ENCODE measurements at regions not wholly inside any gene's neighbourhood (a gene's known extent, or its start where the extent isn't known, plus 50 kb on each side); places are given as distances from the start of the nearest gene placed in this dataset.

GRCh38 chr10:30241422-30242110 is 107.5 kb downstream of the MTPAP start:
- Histone ChIP-seq H3K4me3 (ENCODE audit: low read length) (no peak overlapping the region), H3K79me2 (replicated peaks; ENCODE audit: insufficient read depth, low read length) (no peaks in the 10 kb centered on the region), H3K27ac (ENCODE audit: low read length) (no peak overlapping the region), H3K4me2 (ENCODE audit: low read length) (no peak overlapping the region), H3K27me3 (ENCODE audit: insufficient read depth, low read depth, low read length) (no peaks in the 10 kb centered on the region), H4K20me1 (ENCODE audit: insufficient read depth) (no peaks in the 10 kb centered on the region), H3K9me2 (ENCODE audit: insufficient read depth, low read length) (no peaks in the 10 kb centered on the region), H3K9ac (ENCODE audit: low read length) (no peak overlapping the region), H3F3A (ENCODE audit: insufficient read depth, low read length, poor library complexity, severe bottlenecking) (no peaks in the 10 kb centered on the region), H3K36me3 (ENCODE audit: insufficient read depth, low read length) (no peaks in the 10 kb centered on the region), H2AFZ (ENCODE audit: low read depth, low read length) (no peak overlapping the region), H3K9me3 (ENCODE audit: low read length) (no peaks in the 10 kb centered on the region)
- TF ChIP-seq TAF1 (IDR thresholded peaks at IDR 0.05; ENCODE audit: low read depth) (no peak), POLR2AphosphoS5 (IDR thresholded peaks at IDR 0.05) (no peak), REST (IDR thresholded peaks at IDR 0.05; ENCODE audit: borderline replicate concordance) (no peak), MXI1 (conservative IDR thresholded peaks at IDR 0.05; ENCODE audit: poor library complexity, severe bottlenecking) (no peak), RAD21 (conservative IDR thresholded peaks at IDR 0.05) (no peak), EZH2 (IDR thresholded peaks at IDR 0.05; ENCODE audit: borderline replicate concordance, insufficient read depth, low read length, poor library complexity, severe bottlenecking) (no peak), EP300 (conservative IDR thresholded peaks at IDR 0.05; ENCODE audit: poor library complexity, severe bottlenecking) (no peak), SMC3 (conservative IDR thresholded peaks at IDR 0.05; ENCODE audit: poor library complexity) (no peak)
- TF ChIP-seq, protein P1, sequence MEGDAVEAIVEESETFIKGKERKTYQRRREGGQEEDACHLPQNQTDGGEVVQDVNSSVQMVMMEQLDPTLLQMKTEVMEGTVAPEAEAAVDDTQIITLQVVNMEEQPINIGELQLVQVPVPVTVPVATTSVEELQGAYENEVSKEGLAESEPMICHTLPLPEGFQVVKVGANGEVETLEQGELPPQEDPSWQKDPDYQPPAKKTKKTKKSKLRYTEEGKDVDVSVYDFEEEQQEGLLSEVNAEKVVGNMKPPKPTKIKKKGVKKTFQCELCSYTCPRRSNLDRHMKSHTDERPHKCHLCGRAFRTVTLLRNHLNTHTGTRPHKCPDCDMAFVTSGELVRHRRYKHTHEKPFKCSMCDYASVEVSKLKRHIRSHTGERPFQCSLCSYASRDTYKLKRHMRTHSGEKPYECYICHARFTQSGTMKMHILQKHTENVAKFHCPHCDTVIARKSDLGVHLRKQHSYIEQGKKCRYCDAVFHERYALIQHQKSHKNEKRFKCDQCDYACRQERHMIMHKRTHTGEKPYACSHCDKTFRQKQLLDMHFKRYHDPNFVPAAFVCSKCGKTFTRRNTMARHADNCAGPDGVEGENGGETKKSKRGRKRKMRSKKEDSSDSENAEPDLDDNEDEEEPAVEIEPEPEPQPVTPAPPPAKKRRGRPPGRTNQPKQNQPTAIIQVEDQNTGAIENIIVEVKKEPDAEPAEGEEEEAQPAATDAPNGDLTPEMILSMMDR (IDR thresholded peaks at IDR 0.05; ENCODE audit: poor library complexity, severe bottlenecking) = no peak

DNA sequence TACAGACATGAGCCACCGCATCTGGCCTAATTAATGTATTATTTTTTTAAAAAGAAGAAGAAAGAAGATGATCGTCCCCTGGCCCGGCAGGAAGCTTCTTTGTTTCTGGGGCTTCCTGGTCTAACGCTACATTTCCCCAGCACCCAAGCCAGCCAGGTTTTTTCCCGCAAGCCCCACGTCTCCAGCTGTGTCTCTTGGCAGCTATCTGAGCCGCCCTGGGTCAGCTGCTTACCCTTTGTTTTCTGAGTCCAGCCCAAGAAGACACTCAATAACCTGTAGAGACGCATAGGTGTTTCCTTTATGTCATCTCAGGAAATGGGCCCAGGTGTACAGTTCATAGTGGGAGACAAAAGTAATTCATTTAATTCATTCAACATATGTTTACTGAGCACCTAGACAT is 110.2 kb downstream of the MTPAP start:
- TF ChIP-seq POLR2AphosphoS5 (IDR thresholded peaks at IDR 0.05) = no peak
- TF ChIP-seq, protein P1 (IDR thresholded peaks at IDR 0.05; ENCODE audit: poor library complexity, severe bottlenecking) = no peak
- no peak for TF ChIP-seq RAD21 (conservative IDR thresholded peaks at IDR 0.05)
- TF ChIP-seq REST (IDR thresholded peaks at IDR 0.05; ENCODE audit: borderline replicate concordance) = no peak
- TF ChIP-seq TAF1 (IDR thresholded peaks at IDR 0.05; ENCODE audit: low read depth) = no peak
- no peak for TF ChIP-seq SMC3 (conservative IDR thresholded peaks at IDR 0.05; ENCODE audit: poor library complexity)
- TF ChIP-seq EP300 (conservative IDR thresholded peaks at IDR 0.05; ENCODE audit: poor library complexity, severe bottlenecking) = no peak
- TF ChIP-seq MXI1 (conservative IDR thresholded peaks at IDR 0.05; ENCODE audit: poor library complexity, severe bottlenecking) = no peak
- TF ChIP-seq EZH2 (IDR thresholded peaks at IDR 0.05; ENCODE audit: borderline replicate concordance, insufficient read depth, low read length, poor library complexity, severe bottlenecking) = no peak
- Histone ChIP-seq H3K4me3 (ENCODE audit: low read length) (no peak overlapping the region), H3K79me2 (replicated peaks; ENCODE audit: insufficient read depth, low read length) (no peaks in the 10 kb centered on the region), H3K9me2 (ENCODE audit: insufficient read depth, low read length) (no peaks in the 10 kb centered on the region), H2AFZ (ENCODE audit: low read depth, low read length) (no peak overlapping the region), H3K4me2 (ENCODE audit: low read length) (no peak overlapping the region), H3K9ac (ENCODE audit: low read length) (no peak overlapping the region), H3K27ac (ENCODE audit: low read length) (no peak overlapping the region), H3K36me3 (ENCODE audit: insufficient read depth, low read length) (no peaks in the 10 kb centered on the region), H3K9me3 (ENCODE audit: low read length) (no peaks in the 10 kb centered on the region), H3K27me3 (ENCODE audit: insufficient read depth, low read depth, low read length) (no peaks in the 10 kb centered on the region), H3F3A (ENCODE audit: insufficient read depth, low read length, poor library complexity, severe bottlenecking) (no peaks in the 10 kb centered on the region), H4K20me1 (ENCODE audit: insufficient read depth) (no peaks in the 10 kb centered on the region)
